Neural cell (in vitro differentiated cells): ENCODE measurements at regions not wholly inside any gene's neighbourhood (a gene's known extent, or its start where the extent isn't known, plus 50 kb on each side); places are given as distances from the start of the nearest gene placed in this dataset.

Experiments used
- H2AFZ ChIP-seq: fragments of 200-600, 300-800 bp; sonication (generic), shearing (Covaris generic); 2 replicates; pipeline ENCODE4 v1.6.0; 2014; ENCODE audit warnings: low read depth, mild to moderate bottlenecking, antibody characterized with exemption, low read length, moderate library complexity
- H3F3A ChIP-seq: fragments of 200-600 bp; shearing (Covaris generic); 2 replicates; pipeline ENCODE4 v1.6.1; 2016; ENCODE audit warnings: mild to moderate bottlenecking, moderate library complexity, mixed read lengths, antibody characterized with exemption, low read length; ENCODE audit not compliant: insufficient read depth, poor library complexity, severe bottlenecking
- H3K27ac ChIP-seq: fragments of 200-600, 300-800 bp; sonication (generic), shearing (Covaris generic); 2 replicates; pipeline ENCODE4 v1.5.1; 2014; ENCODE audit warnings: mild to moderate bottlenecking, low read length, moderate library complexity
- H3K27me3 ChIP-seq: fragments of 300-800, 200-600 bp; sonication (generic), shearing (Covaris generic); 2 replicates; pipeline ENCODE4 v1.6.0; 2014; ENCODE audit warnings: mild to moderate bottlenecking, low read depth, low read length, moderate library complexity; ENCODE audit not compliant: insufficient read depth
- H3K36me3 ChIP-seq: fragments of 300-800, 200-600 bp; sonication (generic), shearing (Covaris generic); 2 replicates; pipeline ENCODE4 v1.5.1; 2014; ENCODE audit warnings: mild to moderate bottlenecking, antibody characterized with exemption, low read length, moderate library complexity; ENCODE audit not compliant: insufficient read depth
- H3K4me2 ChIP-seq: fragments of 300-800, 200-600 bp; sonication (generic), shearing (Covaris generic); 2 replicates; pipeline ENCODE4 v1.6.0; 2014; ENCODE audit warnings: mild to moderate bottlenecking, low read length
- H3K4me3 ChIP-seq: fragments of 300-800, 200-600 bp; sonication (generic), shearing (Covaris generic); 2 replicates; pipeline ENCODE4 v1.5.1; 2014; ENCODE audit warnings: mild to moderate bottlenecking, low read length, moderate library complexity
- H3K79me2 ChIP-seq: fragments of 200-600 bp; shearing (Covaris generic); replicated peaks from 2 replicates; pipeline ENCODE4 v1.6.0; 2014; ENCODE audit warnings: mild to moderate bottlenecking, low read length, moderate library complexity; ENCODE audit not compliant: insufficient read depth
- H3K9ac ChIP-seq: fragments of 300-800, 200-600 bp; sonication (generic), shearing (Covaris generic); 2 replicates; pipeline ENCODE4 v1.6.1; 2016; ENCODE audit warnings: mild to moderate bottlenecking, low read length, mixed read lengths
- H3K9me2 ChIP-seq: fragments of 200-600 bp; shearing (Covaris generic); 2 replicates; pipeline ENCODE4 v1.6.1; 2016; ENCODE audit warnings: mild to moderate bottlenecking, low read length, mixed read lengths; ENCODE audit not compliant: insufficient read depth
- H3K9me3 ChIP-seq: fragments of 200-600, 300-800 bp; sonication (generic), shearing (Covaris generic); 2 replicates; pipeline ENCODE4 v1.6.1; 2016; ENCODE audit warnings: mild to moderate bottlenecking, mixed run types, low read length, moderate library complexity, mixed read lengths
- H4K20me1 ChIP-seq: fragments of 200-600 bp; shearing (Covaris generic); 2 replicates; pipeline ENCODE4 v1.6.1; 2016; ENCODE audit warnings: mild to moderate bottlenecking, mixed run types; ENCODE audit not compliant: insufficient read depth
- CTCF ChIP-seq: fragments of 450-650 bp; IDR thresholded peaks from 2 replicates; pipeline ENCODE4 v1.5.1; 2014; ENCODE audit warnings: antibody characterized with exemption, mild to moderate bottlenecking, moderate library complexity; ENCODE audit not compliant: poor library complexity, severe bottlenecking
- EP300 ChIP-seq: fragments of 450-650 bp; conservative IDR thresholded peaks from 2 replicates; pipeline ENCODE4 v1.6.1; 2014; ENCODE audit warnings: antibody characterized with exemption, mild to moderate bottlenecking, moderate library complexity; ENCODE audit not compliant: poor library complexity, severe bottlenecking
- EZH2 ChIP-seq: fragments of 200-600, 300-800 bp; shearing (Covaris generic), sonication (generic); IDR thresholded peaks from 2 replicates; pipeline ENCODE4 v1.6.1; 2014; ENCODE audit warnings: antibody characterized with exemption, low read length, borderline replicate concordance, mild to moderate bottlenecking; ENCODE audit not compliant: insufficient read depth, poor library complexity, severe bottlenecking
- MXI1 ChIP-seq: fragments of 450-650 bp; conservative IDR thresholded peaks from 2 replicates; pipeline ENCODE4 v1.6.1; 2014; ENCODE audit warnings: antibody characterized with exemption, mild to moderate bottlenecking; ENCODE audit not compliant: poor library complexity, severe bottlenecking
- POLR2AphosphoS5 ChIP-seq: IDR thresholded peaks from 2 replicates; pipeline ENCODE4 v1.6.1; 2012
- RAD21 ChIP-seq: fragments of 450-650 bp; conservative IDR thresholded peaks from 2 replicates; pipeline ENCODE4 v1.6.1; 2014; ENCODE audit warnings: antibody characterized with exemption, mild to moderate bottlenecking, moderate library complexity
- SMC3 ChIP-seq: fragments of 450-650 bp; conservative IDR thresholded peaks from 2 replicates; pipeline ENCODE4 v1.6.1; 2014; ENCODE audit warnings: antibody characterized with exemption, mild to moderate bottlenecking, moderate library complexity; ENCODE audit not compliant: poor library complexity
- TAF1 ChIP-seq: IDR thresholded peaks from 2 replicates; pipeline ENCODE4 v1.6.1; 2012; ENCODE audit warnings: low read depth
- TF ChIP-seq, protein P1 (sequence below): IDR thresholded peaks from 2 replicates; pipeline ENCODE4 v1.6.1; 2012; ENCODE audit warnings: borderline replicate concordance

- H3F3A ChIP-seq = no peaks in the 10 kb centered on the region
- no peak for TF ChIP-seq TAF1
- TF ChIP-seq EZH2 = no peak
- no peak for TF ChIP-seq SMC3
- TF ChIP-seq MXI1 = no peak
- TF ChIP-seq EP300 = no peak
- TF ChIP-seq RAD21 = no peak
- TF ChIP-seq, protein P1, sequence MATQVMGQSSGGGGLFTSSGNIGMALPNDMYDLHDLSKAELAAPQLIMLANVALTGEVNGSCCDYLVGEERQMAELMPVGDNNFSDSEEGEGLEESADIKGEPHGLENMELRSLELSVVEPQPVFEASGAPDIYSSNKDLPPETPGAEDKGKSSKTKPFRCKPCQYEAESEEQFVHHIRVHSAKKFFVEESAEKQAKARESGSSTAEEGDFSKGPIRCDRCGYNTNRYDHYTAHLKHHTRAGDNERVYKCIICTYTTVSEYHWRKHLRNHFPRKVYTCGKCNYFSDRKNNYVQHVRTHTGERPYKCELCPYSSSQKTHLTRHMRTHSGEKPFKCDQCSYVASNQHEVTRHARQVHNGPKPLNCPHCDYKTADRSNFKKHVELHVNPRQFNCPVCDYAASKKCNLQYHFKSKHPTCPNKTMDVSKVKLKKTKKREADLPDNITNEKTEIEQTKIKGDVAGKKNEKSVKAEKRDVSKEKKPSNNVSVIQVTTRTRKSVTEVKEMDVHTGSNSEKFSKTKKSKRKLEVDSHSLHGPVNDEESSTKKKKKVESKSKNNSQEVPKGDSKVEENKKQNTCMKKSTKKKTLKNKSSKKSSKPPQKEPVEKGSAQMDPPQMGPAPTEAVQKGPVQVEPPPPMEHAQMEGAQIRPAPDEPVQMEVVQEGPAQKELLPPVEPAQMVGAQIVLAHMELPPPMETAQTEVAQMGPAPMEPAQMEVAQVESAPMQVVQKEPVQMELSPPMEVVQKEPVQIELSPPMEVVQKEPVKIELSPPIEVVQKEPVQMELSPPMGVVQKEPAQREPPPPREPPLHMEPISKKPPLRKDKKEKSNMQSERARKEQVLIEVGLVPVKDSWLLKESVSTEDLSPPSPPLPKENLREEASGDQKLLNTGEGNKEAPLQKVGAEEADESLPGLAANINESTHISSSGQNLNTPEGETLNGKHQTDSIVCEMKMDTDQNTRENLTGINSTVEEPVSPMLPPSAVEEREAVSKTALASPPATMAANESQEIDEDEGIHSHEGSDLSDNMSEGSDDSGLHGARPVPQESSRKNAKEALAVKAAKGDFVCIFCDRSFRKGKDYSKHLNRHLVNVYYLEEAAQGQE = no peak
- no peak for TF ChIP-seq CTCF
- TF ChIP-seq POLR2AphosphoS5 = no peak
- no peaks in the 10 kb centered on the region for H3K9me3 ChIP-seq
- H3K36me3 ChIP-seq = no peaks in the 10 kb centered on the region
- H3K4me3 ChIP-seq = peak overlapping the region; percentile 52
- H3K9me2 ChIP-seq = no peaks in the 10 kb centered on the region
- peak overlapping the region; percentile 21 for H2AFZ ChIP-seq
- H3K27ac ChIP-seq = no peak overlapping the region
- H4K20me1 ChIP-seq = no peaks in the 10 kb centered on the region
- peak overlapping the region; percentile 16 for H3K9ac ChIP-seq
- H3K27me3 ChIP-seq = no peaks in the 10 kb centered on the region
- H3K4me2 ChIP-seq = no peak overlapping the region
- H3K79me2 ChIP-seq = no peaks in the 10 kb centered on the region
These were observed 125.3 kb downstream of the ZFP36L2 start for GRCh38 chr2:43100883-43101662.

GRCh38 chr2:43100362-43100882 lies 126.0 kb downstream of the ZFP36L2 start:
- H3K27me3 ChIP-seq = no peaks in the 10 kb centered on the region
- TF ChIP-seq MXI1 (no peak), RAD21 (no peak), SMC3 (no peak), CTCF (no peak), POLR2AphosphoS5 (no peak), EP300 (no peak), EZH2 (no peak), TAF1 (no peak)
- TF ChIP-seq, protein P1 = no peak
- no peak overlapping the region for H3K27ac ChIP-seq
- H3K79me2 ChIP-seq = no peaks in the 10 kb centered on the region
- no peaks in the 10 kb centered on the region for H3K36me3 ChIP-seq
- no peaks in the 10 kb centered on the region for H3F3A ChIP-seq
- H4K20me1 ChIP-seq = no peaks in the 10 kb centered on the region
- no peaks in the 10 kb centered on the region for H3K9me3 ChIP-seq
- H3K9ac ChIP-seq = peak overlapping the region; percentile 16
- no peaks in the 10 kb centered on the region for H3K9me2 ChIP-seq
- no peak overlapping the region for H2AFZ ChIP-seq
- H3K4me3 ChIP-seq = peak overlapping the region; percentile 52
- H3K4me2 ChIP-seq = no peak overlapping the region
